T-helper 1 cell (primary cell): ENCODE measurements at regions not wholly inside any gene's neighbourhood (a gene's known extent, or its start where the extent isn't known, plus 50 kb on each side); places are given as distances from the start of the nearest gene placed in this dataset.
"Not testable (repeated sequence)": the region's sequence is repeated elsewhere in the genome, so short reads cannot be mapped to it uniquely, and the experiment has no call there.

ENCODE experiments used
- DNase-seq, 5 donors: peaks; one replicate each; pipeline ENCODE4 v3.0.0-alpha.2; 2012 to 2020

GRCh38 chr12:22115711-22116110 lies 69.7 kb downstream of the CMAS start:
- DNase-seq, result no peak

- DNase-seq, result no peak
Observed at GRCh38 chr12:22116376-22116775, 70.4 kb downstream of the CMAS start.

GRCh38 chr12:22117563-22118237 lies 71.7 kb downstream of the CMAS start:
- no peak for DNase-seq

- no peak for DNase-seq
Observed at GRCh38 chr12:22118238-22118790, 72.3 kb downstream of the CMAS start.

GRCh38 chr12:22121224-22121623 lies 75.2 kb downstream of the CMAS start:
- DNase-seq, result peak in 2 of 5 donors; percentile 16 to 21

GRCh38 chr12:22122359-22122758 lies 76.3 kb downstream of the CMAS start:
- no peak for DNase-seq

GRCh38 chr12:22124987-22125386 lies 79.0 kb downstream of the CMAS start:
- DNase-seq, result no peak

GRCh38 chr12:22126101-22126500 lies 80.1 kb downstream of the CMAS start:
- DNase-seq, result not testable (repeated sequence)

- DNase-seq, result no peak
Observed at GRCh38 chr12:22126758-22127157, 80.7 kb downstream of the CMAS start.

GRCh38 chr12:22130671-22131070 lies 84.7 kb downstream of the CMAS start:
- peak in 1 of 5 donors; percentile 9 for DNase-seq

- DNase-seq, result not testable (repeated sequence)
Observed at GRCh38 chr12:22136604-22137117, 90.6 kb downstream of the CMAS start.
